HEK293 (cell line): ENCODE measurements at regions not wholly inside any gene's neighbourhood (a gene's known extent, or its start where the extent isn't known, plus 50 kb on each side); places are given as distances from the start of the nearest gene placed in this dataset.

ENCODE experiments used
- CTCF ChIA-PET: fragments of 350-600 bp; formaldehyde crosslinking; extraction: SDS; loops from one replicate; lab custom pipeline; 2021; ENCODE audit warnings: antibody characterized with exemption; lab: Yijun Ruan, JAX
- POLR2A ChIA-PET: fragments of 300-600 bp; formaldehyde crosslinking; extraction: SDS; loops from one replicate; lab custom pipeline; 2020; ENCODE audit warnings: antibody characterized with exemption, inconsistent platforms; lab: Yijun Ruan, JAX
- H3K27ac ChIP-seq: fragments of 200-500 bp; sonication (Bioruptor generic); 2 replicates; pipeline ENCODE4 v1.5.1; 2014; ENCODE audit warnings: low read depth, low read length, control low read depth, inconsistent platforms; ENCODE audit errors: extremely low read depth
- H3K36me3 ChIP-seq, 2 experiments: fragments of 200-500 bp in 1 of 2; sonication (Bioruptor generic) in 1 of 2; 1 replicate in 1 of 2; 2 replicates in 1 of 2; pipeline ENCODE4 v1.5.1; 2014 to 2017; ENCODE audit warnings: inconsistent platforms in 2 of 2, low read length in 2 of 2; ENCODE audit not compliant: control insufficient read depth in 2 of 2, insufficient read depth in 1 of 2
- H3K4me1 ChIP-seq: fragments of 200-500 bp; sonication (Bioruptor generic); 2 replicates; pipeline ENCODE4 v1.5.1; 2014; ENCODE audit warnings: mild to moderate bottlenecking, low read length, inconsistent platforms; ENCODE audit not compliant: control insufficient read depth, insufficient read depth
- H3K4me3 ChIP-seq: 2 replicates; pipeline ENCODE4 v1.5.1; 2011; ENCODE audit warnings: low read depth, mild to moderate bottlenecking, control low read depth, low read length, moderate library complexity
- H3K9me3 ChIP-seq: fragments of 200-500 bp; sonication (Bioruptor generic); 2 replicates; pipeline ENCODE4 v1.5.1; 2014; ENCODE audit warnings: low read depth, low read length, inconsistent platforms; ENCODE audit not compliant: control insufficient read depth, insufficient read depth
- HOXD13 ChIP-seq: sonication (generic); formaldehyde crosslinking; IDR thresholded peaks from 2 replicates; pipeline ENCODE4 v1.8.0; 2022; ENCODE audit warnings: missing genetic modification reagents, borderline replicate concordance
- PRDM1 ChIP-seq: fragments of 450-650 bp; formaldehyde crosslinking; IDR thresholded peaks from 2 replicates; pipeline ENCODE4; 2016; ENCODE audit warnings: missing biosample characterization, missing genetic modification characterization
- YY2 ChIP-seq: fragments of 450-650 bp; formaldehyde crosslinking; IDR thresholded peaks from 2 replicates; pipeline ENCODE4 v1.5.1; 2016; ENCODE audit warnings: missing biosample characterization, missing genetic modification characterization
- ZEB2 ChIP-seq: fragments of 450-650 bp; formaldehyde crosslinking; IDR thresholded peaks from 2 replicates; pipeline ENCODE4 v1.5.1; 2016; ENCODE audit warnings: missing biosample characterization, missing genetic modification characterization
- ZIC2 ChIP-seq: fragments of 450-650 bp; formaldehyde crosslinking; IDR thresholded peaks from 2 replicates; pipeline ENCODE4 v1.5.1; 2016; ENCODE audit warnings: missing biosample characterization, missing genetic modification characterization
- ZNF132 ChIP-seq: fragments of 450-650 bp; formaldehyde crosslinking; IDR thresholded peaks from 2 replicates; pipeline ENCODE4 v1.5.1; 2017; ENCODE audit warnings: missing biosample characterization, missing genetic modification characterization, borderline replicate concordance
- ZNF140 ChIP-seq: fragments of 450-650 bp; formaldehyde crosslinking; IDR thresholded peaks from 2 replicates; pipeline ENCODE4 v1.5.1; 2016; ENCODE audit warnings: missing biosample characterization, missing genetic modification characterization
- ZNF155 ChIP-seq: fragments of 450-650 bp; formaldehyde crosslinking; IDR thresholded peaks from 2 replicates; pipeline ENCODE4 v1.5.1; 2016; ENCODE audit warnings: missing biosample characterization, missing genetic modification characterization
- ZNF223 ChIP-seq: fragments of 450-650 bp; formaldehyde crosslinking; IDR thresholded peaks from 2 replicates; pipeline ENCODE4 v1.5.1; 2016; ENCODE audit warnings: missing biosample characterization, missing genetic modification characterization
- ZNF426 ChIP-seq: fragments of 450-650 bp; formaldehyde crosslinking; IDR thresholded peaks from 2 replicates; pipeline ENCODE4 v1.5.1; 2017; ENCODE audit warnings: missing biosample characterization, missing genetic modification characterization, mild to moderate bottlenecking, inconsistent platforms, moderate library complexity
- ZNF510 ChIP-seq: fragments of 450-650 bp; formaldehyde crosslinking; IDR thresholded peaks from 2 replicates; pipeline ENCODE4 v1.5.1; 2018; ENCODE audit warnings: mild to moderate bottlenecking, missing genetic modification characterization, missing biosample characterization; ENCODE audit not compliant: insufficient replicate concordance
- ZNF529 ChIP-seq: fragments of 450-650 bp; formaldehyde crosslinking; IDR thresholded peaks from 2 replicates; pipeline ENCODE4 v1.5.1; 2017; ENCODE audit warnings: missing genetic modification characterization, missing biosample characterization; ENCODE audit not compliant: insufficient replicate concordance
- ZNF549 ChIP-seq: fragments of 450-650 bp; IDR thresholded peaks from 2 replicates; pipeline ENCODE4 v1.5.1; 2018; ENCODE audit warnings: missing biosample characterization, missing genetic modification characterization, mild to moderate bottlenecking, inconsistent platforms, moderate library complexity
- ZNF571 ChIP-seq: fragments of 450-650 bp; formaldehyde crosslinking; IDR thresholded peaks from 2 replicates; pipeline ENCODE4 v1.5.0; 2017; ENCODE audit warnings: missing biosample characterization, missing genetic modification characterization
- ZNF596 ChIP-seq: fragments of 450-650 bp; IDR thresholded peaks from 2 replicates; pipeline ENCODE4 v1.5.0; 2018; ENCODE audit warnings: missing biosample characterization, mild to moderate bottlenecking, missing genetic modification characterization, moderate library complexity
- ZNF660 ChIP-seq: fragments of 450-650 bp; IDR thresholded peaks from 2 replicates; pipeline ENCODE4 v1.5.1; 2018; ENCODE audit warnings: missing biosample characterization, mild to moderate bottlenecking, missing genetic modification characterization
- ZNF777 ChIP-seq: fragments of 450-650 bp; formaldehyde crosslinking; IDR thresholded peaks from 2 replicates; pipeline ENCODE4 v1.5.1; 2017; ENCODE audit warnings: missing biosample characterization, missing genetic modification characterization, borderline replicate concordance
- ZNF830 ChIP-seq: fragments of 450-650 bp; IDR thresholded peaks from 2 replicates; pipeline ENCODE4 v1.5.0; 2018; ENCODE audit warnings: missing biosample characterization, missing genetic modification characterization, low read depth, mild to moderate bottlenecking, moderate library complexity
- ZNF843 ChIP-seq: fragments of 450-650 bp; formaldehyde crosslinking; IDR thresholded peaks from 2 replicates; pipeline ENCODE4 v1.5.1; 2016; ENCODE audit warnings: missing biosample characterization, missing genetic modification characterization
- TF ChIP-seq, protein P1 (sequence below): fragments of 450-650 bp; formaldehyde crosslinking; IDR thresholded peaks from 2 replicates; pipeline ENCODE4 v1.5.1; 2016; ENCODE audit warnings: missing biosample characterization, missing genetic modification characterization
- TF ChIP-seq, protein P2 (sequence below): fragments of 450-650 bp; formaldehyde crosslinking; IDR thresholded peaks from 2 replicates; pipeline ENCODE4 v1.5.1; 2016; ENCODE audit warnings: missing biosample characterization, missing genetic modification characterization

DNA sequence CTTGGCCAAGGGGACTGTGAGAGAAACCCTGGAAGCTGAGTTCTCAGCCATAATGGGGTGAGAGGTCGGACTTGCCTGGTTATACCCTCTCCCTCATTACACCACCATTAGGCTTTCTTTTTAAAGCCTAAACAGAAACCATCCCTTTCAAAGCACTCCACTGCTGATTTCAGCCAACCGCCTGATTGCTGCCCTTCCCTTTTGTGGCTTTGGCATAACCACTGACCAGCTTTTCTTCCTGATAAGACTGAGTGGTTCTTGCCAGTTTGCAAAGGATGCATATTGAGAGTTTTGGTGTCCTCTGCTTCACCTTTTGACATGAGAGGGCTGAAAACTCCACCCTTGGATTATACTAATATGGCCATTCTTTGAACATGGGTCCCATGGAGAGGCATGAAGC is 308.2 kb upstream of the GOT2 start (continued):
- TF ChIP-seq, protein P1, sequence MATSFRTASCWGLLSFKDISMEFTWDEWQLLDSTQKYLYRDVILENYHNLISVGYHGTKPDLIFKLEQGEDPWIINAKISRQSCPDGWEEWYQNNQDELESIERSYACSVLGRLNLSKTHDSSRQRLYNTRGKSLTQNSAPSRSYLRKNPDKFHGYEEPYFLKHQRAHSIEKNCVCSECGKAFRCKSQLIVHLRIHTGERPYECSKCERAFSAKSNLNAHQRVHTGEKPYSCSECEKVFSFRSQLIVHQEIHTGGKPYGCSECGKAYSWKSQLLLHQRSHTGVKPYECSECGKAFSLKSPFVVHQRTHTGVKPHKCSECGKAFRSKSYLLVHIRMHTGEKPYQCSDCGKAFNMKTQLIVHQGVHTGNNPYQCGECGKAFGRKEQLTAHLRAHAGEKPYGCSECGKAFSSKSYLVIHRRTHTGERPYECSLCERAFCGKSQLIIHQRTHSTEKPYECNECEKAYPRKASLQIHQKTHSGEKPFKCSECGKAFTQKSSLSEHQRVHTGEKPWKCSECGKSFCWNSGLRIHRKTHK (tag by site-specific recombination) = no peak
- TF ChIP-seq ZNF223 = no peak
- TF ChIP-seq ZNF132 (tag by site-specific recombination) = no peak
- TF ChIP-seq ZNF830 (tag by site-specific recombination) = no peak
- no peak for TF ChIP-seq ZNF660 (tag by site-specific recombination)
- TF ChIP-seq, protein P2, sequence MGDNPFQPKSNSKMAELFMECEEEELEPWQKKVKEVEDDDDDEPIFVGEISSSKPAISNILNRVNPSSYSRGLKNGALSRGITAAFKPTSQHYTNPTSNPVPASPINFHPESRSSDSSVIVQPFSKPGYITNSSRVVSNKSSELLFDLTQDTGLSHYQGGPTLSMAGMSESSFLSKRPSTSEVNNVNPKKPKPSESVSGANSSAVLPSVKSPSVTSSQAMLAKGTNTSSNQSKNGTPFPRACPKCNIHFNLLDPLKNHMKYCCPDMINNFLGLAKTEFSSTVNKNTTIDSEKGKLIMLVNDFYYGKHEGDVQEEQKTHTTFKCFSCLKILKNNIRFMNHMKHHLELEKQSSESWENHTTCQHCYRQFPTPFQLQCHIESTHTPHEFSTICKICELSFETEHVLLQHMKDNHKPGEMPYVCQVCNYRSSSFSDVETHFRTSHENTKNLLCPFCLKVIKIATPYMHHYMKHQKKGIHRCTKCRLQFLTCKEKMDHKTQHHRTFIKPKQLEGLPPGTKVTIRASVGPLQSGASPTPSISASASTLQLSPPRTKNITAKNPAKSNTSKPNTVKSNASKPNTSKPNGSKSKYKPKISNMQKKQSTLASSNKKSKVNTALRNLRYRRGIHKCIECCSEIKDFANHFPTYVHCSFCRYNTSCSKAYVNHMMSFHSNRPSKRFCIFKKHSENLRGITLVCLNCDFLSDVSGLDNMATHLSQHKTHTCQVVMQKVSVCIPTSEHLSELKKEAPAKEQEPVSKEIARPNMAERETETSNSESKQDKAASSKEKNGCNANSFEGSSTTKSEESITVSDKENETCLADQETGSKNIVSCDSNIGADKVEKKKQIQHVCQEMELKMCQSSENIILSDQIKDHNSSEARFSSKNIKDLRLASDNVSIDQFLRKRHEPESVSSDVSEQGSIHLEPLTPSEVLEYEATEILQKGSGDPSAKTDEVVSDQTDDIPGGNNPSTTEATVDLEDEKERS (tag by site-specific recombination) = no peak
- no peak for TF ChIP-seq ZNF777 (tag by site-specific recombination)

DNA sequence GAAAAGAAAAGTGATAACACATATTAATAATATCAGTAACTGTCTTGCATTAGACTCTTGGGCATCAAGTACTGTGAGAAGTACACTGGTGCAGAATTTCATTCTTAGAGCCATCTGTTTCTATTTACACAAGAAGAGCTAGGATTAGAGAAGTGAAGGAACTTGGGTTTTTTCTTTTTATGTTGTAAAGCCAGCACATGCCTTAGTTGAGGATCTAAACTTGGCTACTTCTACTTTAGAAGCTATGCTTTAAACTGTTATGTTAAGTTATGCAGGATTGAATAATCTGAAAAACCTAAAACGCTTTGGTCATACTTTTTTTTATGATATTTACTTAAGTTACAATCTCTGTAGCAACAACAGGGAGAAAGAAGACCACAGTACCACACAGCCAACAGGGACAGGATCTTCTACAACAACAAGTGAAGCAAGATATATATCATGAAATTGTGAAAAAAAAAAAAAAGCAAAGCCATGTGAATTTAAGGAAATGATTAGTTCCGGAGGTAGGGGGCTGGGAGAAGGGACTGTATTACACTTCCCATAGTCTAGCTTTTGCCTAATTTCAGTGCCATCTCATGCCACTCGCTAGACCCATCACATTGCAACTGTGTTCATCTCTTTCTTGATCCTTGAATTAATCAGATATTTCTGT is 305.1 kb upstream of the GOT2 start:
- H3K27ac ChIP-seq = no peak overlapping the region
- CTCF ChIA-PET = interaction anchor here (0.6 kb wide), 1 partner anchor 40 kb away, joined by 3 read pairs; no protein-coding TSS in a partner anchor
- POLR2A ChIA-PET = no interaction called here
- no peak overlapping the region for H3K4me3 ChIP-seq
- no peaks in the 10 kb centered on the region for H3K9me3 ChIP-seq
- TF ChIP-seq HOXD13 (CRISPR knock-in tag) (no peak), ZNF571 (no peak), ZEB2 (tag by site-specific recombination) (no peak), ZNF140 (tag by site-specific recombination) (no peak), YY2 (no peak), ZNF843 (no peak), ZNF596 (tag by site-specific recombination) (no peak), ZNF529 (tag by site-specific recombination) (no peak), ZNF510 (tag by site-specific recombination) (no peak), ZNF155 (tag by site-specific recombination) (no peak), PRDM1 (tag by site-specific recombination) (no peak), ZNF426 (tag by site-specific recombination) (no peak), ZNF549 (tag by site-specific recombination) (no peak), ZIC2 (tag by site-specific recombination) (no peak)
- H3K4me1 ChIP-seq = no peaks in the 10 kb centered on the region
- no peaks in the 10 kb centered on the region for H3K36me3 ChIP-seq
